ENCODE measurements at regions not wholly inside any gene's neighbourhood (a gene's known extent, or its start where the extent isn't known, plus 50 kb on each side); places are given as distances from the start of the nearest gene placed in this dataset.

DNA sequence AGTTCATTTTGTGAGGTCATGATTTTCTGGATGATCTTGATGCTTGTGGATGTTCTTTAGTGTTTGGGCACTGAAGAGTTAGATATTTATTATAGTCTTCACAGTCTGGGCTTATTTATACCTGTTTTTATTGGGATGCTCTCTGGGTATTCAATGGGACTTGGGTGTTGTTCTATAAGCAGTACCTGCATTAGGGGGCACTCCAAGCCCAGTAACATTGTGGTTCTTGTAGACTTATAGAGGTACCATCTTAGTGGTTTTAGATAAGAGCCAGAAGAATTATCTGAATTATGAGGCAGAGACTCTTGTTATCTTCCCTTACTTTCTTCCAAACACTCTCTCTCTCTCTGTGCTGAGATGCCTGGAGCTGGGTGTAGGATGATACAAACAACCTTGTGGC, 470.0 kb downstream of the PIK3C3 start:
- H3K4me2 ChIP-seq (ENCODE audit: extremely low read depth, insufficient read depth, low read length) = no peak overlapping the region
- no peaks in the 10 kb centered on the region for H3K9me3 ChIP-seq (ENCODE audit: control insufficient read depth, insufficient read depth, low read depth, low read length)
- no peaks in the 10 kb centered on the region for H3K36me3 ChIP-seq (ENCODE audit: control insufficient read depth, insufficient read depth, low read length)
- H3K79me2 ChIP-seq (ENCODE audit: control insufficient read depth, insufficient read depth, low read length) = no peaks in the 10 kb centered on the region
- no peak overlapping the region for H3K9ac ChIP-seq (ENCODE audit: insufficient read depth, low read length)
- H3K27ac ChIP-seq (ENCODE audit: insufficient read depth, low read length) = no peak overlapping the region
- no peak for DNase-seq (ENCODE audit: low read depth in 2 of 2)
- H3K4me3 ChIP-seq (replicated peaks in 1 of 4; ENCODE audit: control extremely low read depth in 1 of 4, insufficient read depth in 1 of 4, low read depth in 3 of 4, low read length in 4 of 4) = no peak overlapping the region
- no peaks in the 10 kb centered on the region for H3K4me1 ChIP-seq (ENCODE audit: control insufficient read depth, extremely low read depth, insufficient read depth, low read length)
- H2AFZ ChIP-seq (ENCODE audit: low read length) = no peak overlapping the region
- no peaks in the 10 kb centered on the region for H3K27me3 ChIP-seq (ENCODE audit: control insufficient read depth, insufficient read depth, low read length)
- no peaks in the 10 kb centered on the region for H4K20me1 ChIP-seq (ENCODE audit: control insufficient read depth, extremely low read depth, insufficient read depth, low read length)
- TF ChIP-seq, protein P1, sequence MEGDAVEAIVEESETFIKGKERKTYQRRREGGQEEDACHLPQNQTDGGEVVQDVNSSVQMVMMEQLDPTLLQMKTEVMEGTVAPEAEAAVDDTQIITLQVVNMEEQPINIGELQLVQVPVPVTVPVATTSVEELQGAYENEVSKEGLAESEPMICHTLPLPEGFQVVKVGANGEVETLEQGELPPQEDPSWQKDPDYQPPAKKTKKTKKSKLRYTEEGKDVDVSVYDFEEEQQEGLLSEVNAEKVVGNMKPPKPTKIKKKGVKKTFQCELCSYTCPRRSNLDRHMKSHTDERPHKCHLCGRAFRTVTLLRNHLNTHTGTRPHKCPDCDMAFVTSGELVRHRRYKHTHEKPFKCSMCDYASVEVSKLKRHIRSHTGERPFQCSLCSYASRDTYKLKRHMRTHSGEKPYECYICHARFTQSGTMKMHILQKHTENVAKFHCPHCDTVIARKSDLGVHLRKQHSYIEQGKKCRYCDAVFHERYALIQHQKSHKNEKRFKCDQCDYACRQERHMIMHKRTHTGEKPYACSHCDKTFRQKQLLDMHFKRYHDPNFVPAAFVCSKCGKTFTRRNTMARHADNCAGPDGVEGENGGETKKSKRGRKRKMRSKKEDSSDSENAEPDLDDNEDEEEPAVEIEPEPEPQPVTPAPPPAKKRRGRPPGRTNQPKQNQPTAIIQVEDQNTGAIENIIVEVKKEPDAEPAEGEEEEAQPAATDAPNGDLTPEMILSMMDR (conservative IDR thresholded peaks at IDR 0.05 in 1 of 2, IDR thresholded peaks at IDR 0.05 in 1 of 2; ENCODE audit: low read depth in 1 of 2, low read length in 2 of 2) = no peak
- no peak for TF ChIP-seq EZH2 (IDR thresholded peaks at IDR 0.05; ENCODE audit: low read length, missing control alignments)

DNA sequence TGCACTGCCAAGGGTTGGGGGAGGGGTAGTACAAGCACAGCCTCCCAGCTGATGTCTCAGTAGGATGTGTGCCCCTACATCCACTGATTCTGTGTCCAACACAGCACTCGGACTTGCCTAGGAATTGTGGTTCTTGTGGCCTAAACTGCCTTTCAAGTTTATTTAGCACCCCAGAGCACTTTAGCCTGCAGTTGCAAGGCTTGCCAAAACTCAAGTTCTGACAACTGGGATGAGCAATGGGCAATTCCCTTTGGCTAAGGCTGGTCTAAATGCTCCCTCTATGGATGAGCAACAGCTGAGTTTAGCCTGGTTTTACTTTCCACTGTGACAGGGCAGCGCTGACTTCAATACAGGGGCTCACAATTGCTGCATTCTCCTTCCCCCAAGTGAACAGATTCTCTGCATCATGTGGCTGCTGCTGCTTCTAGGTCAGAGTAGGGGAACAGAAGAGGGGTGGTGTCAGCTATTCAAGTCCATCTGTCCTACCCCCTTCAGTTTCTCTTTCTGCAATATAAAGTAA, 471.5 kb downstream of the PIK3C3 start:
- DNase-seq (ENCODE audit: low read depth in 2 of 2) = peak in 1 of 2 donors; percentile 58
- Histone ChIP-seq H3K9me3 (ENCODE audit: control insufficient read depth, insufficient read depth, low read depth, low read length) (no peaks in the 10 kb centered on the region), H3K9ac (ENCODE audit: insufficient read depth, low read length) (no peak overlapping the region), H3K36me3 (ENCODE audit: control insufficient read depth, insufficient read depth, low read length) (no peaks in the 10 kb centered on the region), H2AFZ (ENCODE audit: low read length) (no peak overlapping the region), H3K4me2 (ENCODE audit: extremely low read depth, insufficient read depth, low read length) (no peak overlapping the region), H3K79me2 (ENCODE audit: control insufficient read depth, insufficient read depth, low read length) (no peaks in the 10 kb centered on the region), H3K4me1 (ENCODE audit: control insufficient read depth, extremely low read depth, insufficient read depth, low read length) (no peaks in the 10 kb centered on the region), H3K27me3 (ENCODE audit: control insufficient read depth, insufficient read depth, low read length) (no peaks in the 10 kb centered on the region), H3K27ac (ENCODE audit: insufficient read depth, low read length) (no peak overlapping the region), H4K20me1 (ENCODE audit: control insufficient read depth, extremely low read depth, insufficient read depth, low read length) (no peaks in the 10 kb centered on the region), H3K4me3 (replicated peaks in 1 of 4; ENCODE audit: control extremely low read depth in 1 of 4, insufficient read depth in 1 of 4, low read depth in 3 of 4, low read length in 4 of 4) (no peak overlapping the region)
- no peak for TF ChIP-seq EZH2 (IDR thresholded peaks at IDR 0.05; ENCODE audit: low read length, missing control alignments)
- TF ChIP-seq, protein P1 (conservative IDR thresholded peaks at IDR 0.05 in 1 of 2, IDR thresholded peaks at IDR 0.05 in 1 of 2; ENCODE audit: low read depth in 1 of 2, low read length in 2 of 2) = no peak

DNA sequence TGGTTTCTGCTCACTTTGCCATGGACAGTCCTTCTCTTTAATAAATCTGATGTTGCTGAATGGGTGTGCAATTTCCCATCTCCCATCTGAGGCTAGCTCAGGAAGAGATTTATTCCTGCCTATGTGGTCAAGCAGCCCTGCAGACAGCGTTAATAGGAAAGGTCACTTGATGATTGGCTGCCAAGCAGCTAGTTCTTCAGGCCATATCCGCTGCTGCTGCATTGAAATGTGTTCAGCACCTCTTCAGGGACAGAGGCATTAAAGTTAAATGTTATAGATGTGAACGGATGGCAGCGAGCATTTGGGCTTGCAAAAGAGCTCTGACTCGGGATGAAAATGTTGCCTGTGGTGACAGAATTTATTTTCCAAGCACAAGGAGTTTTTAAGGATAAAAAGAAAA, 474.2 kb downstream of the PIK3C3 start:
- TF ChIP-seq, protein P1 (conservative IDR thresholded peaks at IDR 0.05 in 1 of 2, IDR thresholded peaks at IDR 0.05 in 1 of 2; ENCODE audit: low read depth in 1 of 2, low read length in 2 of 2) = no peak
- TF ChIP-seq EZH2 (IDR thresholded peaks at IDR 0.05; ENCODE audit: low read length, missing control alignments) = no peak
- Histone ChIP-seq H3K27me3 (ENCODE audit: control insufficient read depth, insufficient read depth, low read length) (no peaks in the 10 kb centered on the region), H3K4me2 (ENCODE audit: extremely low read depth, insufficient read depth, low read length) (no peak overlapping the region), H3K4me3 (replicated peaks in 1 of 4; ENCODE audit: control extremely low read depth in 1 of 4, insufficient read depth in 1 of 4, low read depth in 3 of 4, low read length in 4 of 4) (no peak overlapping the region), H3K9me3 (ENCODE audit: control insufficient read depth, insufficient read depth, low read depth, low read length) (no peaks in the 10 kb centered on the region), H3K36me3 (ENCODE audit: control insufficient read depth, insufficient read depth, low read length) (no peaks in the 10 kb centered on the region), H3K9ac (ENCODE audit: insufficient read depth, low read length) (no peak overlapping the region), H3K27ac (ENCODE audit: insufficient read depth, low read length) (no peak overlapping the region), H4K20me1 (ENCODE audit: control insufficient read depth, extremely low read depth, insufficient read depth, low read length) (no peaks in the 10 kb centered on the region), H3K79me2 (ENCODE audit: control insufficient read depth, insufficient read depth, low read length) (no peaks in the 10 kb centered on the region), H3K4me1 (ENCODE audit: control insufficient read depth, extremely low read depth, insufficient read depth, low read length) (no peaks in the 10 kb centered on the region), H2AFZ (ENCODE audit: low read length) (no peak overlapping the region)
- no peak for DNase-seq (ENCODE audit: low read depth in 2 of 2)

All from fibroblast of lung (primary cell).